GM21717 (cell line): ENCODE measurements at regions not wholly inside any gene's neighbourhood (a gene's known extent, or its start where the extent isn't known, plus 50 kb on each side); places are given as distances from the start of the nearest gene placed in this dataset.

Source experiments
- ATAC-seq: cut with Tn5 transposase; IDR thresholded peaks from one replicate; pipeline ENCODE4 v1.9.1; 2021; ENCODE audit warnings: mild to moderate bottlenecking, moderate library complexity; ENCODE audit not compliant: unreplicated experiment

DNA sequence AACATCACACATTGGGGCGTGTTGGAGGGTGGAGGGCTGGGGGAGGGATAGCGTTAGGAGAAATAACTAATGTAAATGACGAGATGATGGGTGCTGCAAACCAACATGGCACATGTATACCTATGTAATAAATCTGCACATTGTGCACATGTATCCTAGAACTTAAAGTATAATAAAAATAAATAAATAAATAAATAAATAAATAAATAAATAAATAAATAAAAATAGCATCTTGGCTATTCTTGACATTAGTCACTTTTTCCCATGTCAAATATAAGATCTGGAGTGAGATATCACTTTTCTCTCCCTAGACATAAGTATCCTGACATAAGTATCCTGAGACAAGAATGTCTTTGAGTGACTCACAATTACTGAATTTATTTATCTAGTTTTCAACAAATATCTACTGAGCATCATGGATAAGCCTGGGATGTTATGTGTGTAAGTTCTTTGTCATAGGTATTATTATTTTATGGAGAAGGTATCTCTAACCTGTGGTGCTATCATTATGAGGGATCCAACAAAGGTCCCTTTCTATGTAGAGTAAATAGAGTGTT lies 691.3 kb downstream of the SORCS1 start:
- ATAC-seq: no peak

- ATAC-seq: no peak
Observed at GRCh38 chr10:106467506-106467905, 697.0 kb downstream of the SORCS1 start.

DNA sequence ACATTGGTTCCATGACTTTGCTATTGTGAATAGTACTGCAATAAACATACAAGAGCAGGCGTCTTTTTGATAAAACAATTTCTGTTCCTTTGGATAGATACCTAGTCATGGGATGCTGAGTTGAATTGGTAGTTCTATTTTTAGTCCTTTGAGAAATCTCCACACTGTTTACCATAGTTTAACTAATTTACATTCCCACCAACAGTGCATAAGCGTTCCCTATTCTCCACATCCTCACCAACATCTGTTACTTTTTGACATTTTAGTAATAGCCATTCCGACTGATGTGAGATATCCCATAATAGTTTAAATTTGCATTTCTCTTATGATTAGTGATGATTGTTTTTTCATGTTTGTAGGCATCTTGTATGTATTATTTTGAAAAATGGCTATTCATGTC lies 707.0 kb downstream of the SORCS1 start:
- ATAC-seq: no peak

GRCh38 chr10:106454233-106454632 lies 710.3 kb downstream of the SORCS1 start:
- ATAC-seq: no peak

GRCh38 chr10:106450966-106451365 lies 713.5 kb downstream of the SORCS1 start:
- ATAC-seq: no peak

DNA sequence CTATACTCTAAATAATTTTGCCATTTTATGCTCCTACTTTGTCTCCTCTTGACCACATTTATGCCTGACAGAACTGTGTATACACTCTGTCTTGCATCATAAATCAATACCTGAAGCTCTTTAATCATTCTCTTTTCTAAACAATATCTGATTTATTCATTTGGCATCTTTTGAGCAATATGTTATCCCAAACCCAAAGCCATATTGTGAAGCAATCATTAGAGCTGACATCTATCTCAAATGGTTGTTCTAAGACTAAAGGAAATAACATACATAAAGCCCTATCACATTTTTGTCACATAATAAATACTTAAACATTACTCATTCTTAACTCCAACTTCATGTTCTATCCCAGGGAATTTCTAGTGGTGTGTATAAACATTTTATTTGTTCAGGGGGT lies 717.6 kb downstream of the SORCS1 start:
- ATAC-seq: no peak

DNA sequence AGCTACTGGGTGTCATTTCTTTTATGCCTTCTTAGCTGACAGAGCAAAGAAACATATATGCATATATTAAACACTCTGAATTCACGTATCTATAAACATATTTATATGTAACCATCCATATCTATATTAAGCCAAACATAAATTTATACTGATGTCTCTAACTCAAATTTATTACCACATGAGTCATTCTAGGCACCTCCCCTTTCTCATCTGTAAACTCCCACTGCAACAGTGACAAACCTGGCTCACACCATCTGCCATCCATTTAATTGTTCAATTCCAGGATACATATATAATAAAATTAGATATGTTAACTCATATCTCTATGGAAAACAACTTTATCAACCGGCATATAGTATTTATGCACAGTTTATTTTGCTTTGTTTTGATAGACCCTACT lies 722.3 kb downstream of the SORCS1 start:
- ATAC-seq: no peak

DNA sequence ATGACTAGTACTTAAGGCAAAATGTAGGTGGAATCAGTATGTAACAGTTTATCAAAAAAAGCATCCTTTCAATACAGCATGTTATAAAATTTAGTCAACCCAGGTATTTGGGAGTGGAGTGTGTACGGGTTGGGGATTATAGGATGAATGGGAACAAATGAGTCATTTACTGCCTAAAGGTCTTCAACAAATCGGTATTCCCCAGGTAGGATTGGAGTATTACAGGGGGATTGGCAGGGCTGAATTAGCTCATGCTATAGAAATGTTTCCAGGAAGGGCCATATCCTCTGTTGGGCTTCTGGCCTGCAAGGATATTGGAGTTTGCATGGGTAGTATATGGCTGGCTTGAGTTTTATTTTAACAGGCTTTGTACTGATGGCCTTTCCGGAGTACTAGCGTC lies 723.7 kb downstream of the SORCS1 start:
- no peak for ATAC-seq

GRCh38 chr10:106440355-106440754 lies 724.2 kb downstream of the SORCS1 start:
- ATAC-seq: no peak

DNA sequence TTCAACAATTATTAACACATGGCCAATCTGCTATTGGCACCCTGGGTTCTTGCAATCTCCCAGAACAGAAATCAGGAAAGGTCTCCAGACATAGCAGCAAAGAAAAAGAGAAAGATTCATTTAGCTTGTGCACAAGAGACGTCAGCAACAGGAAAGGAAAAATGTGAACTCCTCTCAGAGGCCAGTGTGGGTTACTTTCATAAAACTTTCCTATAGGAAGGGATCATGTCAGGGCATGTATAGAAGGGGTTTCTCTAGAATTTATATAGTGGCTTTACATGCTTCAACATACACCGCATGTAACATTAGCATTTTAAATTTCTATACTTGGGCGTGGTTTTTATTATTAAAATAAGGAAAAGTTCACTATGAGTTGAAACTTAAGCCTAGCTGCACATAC lies 725.1 kb downstream of the SORCS1 start:
- ATAC-seq: no peak

DNA sequence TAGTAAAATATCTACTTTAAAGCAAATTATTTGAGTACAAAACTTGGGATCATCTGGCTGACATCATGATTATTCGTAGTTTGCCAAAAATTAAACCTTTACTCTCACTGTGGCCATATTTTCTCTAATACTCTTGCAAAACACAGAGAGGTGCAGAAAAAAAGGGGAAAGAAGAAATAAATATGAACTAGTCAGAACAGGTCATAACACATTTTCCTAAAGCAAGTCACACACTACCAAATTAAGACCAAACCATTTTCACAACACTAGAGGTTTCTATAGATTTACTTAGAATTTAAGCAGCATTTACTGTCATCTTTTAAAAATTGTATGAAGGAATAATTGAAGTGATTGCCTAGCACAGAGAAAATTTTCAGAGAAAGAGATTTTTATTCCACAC lies 726.1 kb downstream of the SORCS1 start:
- ATAC-seq: no peak

- ATAC-seq: no peak
Observed at GRCh38 chr10:106436123-106436715, 728.3 kb downstream of the SORCS1 start.

GRCh38 chr10:106435081-106435480 lies 729.4 kb downstream of the SORCS1 start:
- ATAC-seq: no peak

DNA sequence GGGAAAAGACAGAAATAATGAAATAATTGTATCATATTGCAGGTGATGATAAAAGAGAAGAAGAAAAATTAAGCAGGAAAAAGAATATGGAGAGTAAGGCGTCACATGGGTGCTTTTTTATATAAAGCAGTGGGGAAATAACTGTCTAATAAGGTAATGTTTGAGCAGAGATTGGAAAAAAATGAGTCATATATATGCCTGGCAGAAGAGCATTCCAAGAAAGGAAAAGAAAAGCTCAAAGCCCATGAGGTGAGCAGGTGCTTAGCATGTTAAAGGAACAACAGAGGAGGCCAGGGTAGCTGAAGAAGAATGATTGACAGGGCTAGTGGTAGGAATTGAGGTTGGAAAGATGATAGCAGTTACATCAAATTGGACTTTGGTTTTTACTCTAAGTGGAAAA lies 739.5 kb downstream of the SORCS1 start:
- no peak for ATAC-seq

DNA sequence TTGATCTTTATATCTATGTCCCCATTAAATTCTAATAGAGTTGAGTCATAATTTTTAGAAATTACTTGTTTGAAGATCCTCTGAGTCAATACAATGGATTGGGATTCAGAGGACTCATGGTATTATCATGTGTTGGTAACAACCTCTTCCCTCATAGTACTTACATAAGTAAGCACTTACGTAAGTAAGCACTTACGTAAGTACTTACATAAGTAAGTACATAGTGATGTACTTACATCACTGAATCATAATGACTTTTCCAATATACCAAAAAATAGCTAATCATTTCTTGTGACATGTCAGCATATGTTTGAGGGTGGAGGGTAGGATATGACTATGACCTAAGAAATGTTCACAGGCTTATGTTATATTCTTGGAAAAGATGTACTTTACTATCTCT lies 740.5 kb downstream of the SORCS1 start:
- ATAC-seq: no peak

GRCh38 chr10:106410331-106410730 lies 754.2 kb downstream of the SORCS1 start:
- ATAC-seq: no peak

DNA sequence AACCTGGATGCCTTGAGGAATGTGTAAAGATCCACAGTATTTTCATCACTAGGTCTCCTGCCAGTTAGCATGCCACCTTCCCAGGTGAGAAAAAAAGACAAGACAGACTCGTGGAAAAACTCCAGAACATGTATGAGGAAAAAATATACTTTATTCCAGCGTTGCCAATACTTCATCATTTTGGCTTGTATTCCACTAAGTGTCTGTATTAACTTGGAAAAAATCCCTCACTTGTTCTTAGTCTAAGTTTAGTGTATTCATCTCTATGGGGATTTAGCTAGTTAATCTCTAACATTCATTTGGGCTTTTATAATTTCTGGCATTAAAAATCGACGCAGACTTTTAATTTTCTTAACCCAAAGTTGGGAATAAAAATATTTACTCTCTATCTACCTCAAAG lies 759.4 kb downstream of the SORCS1 start:
- ATAC-seq: no peak

DNA sequence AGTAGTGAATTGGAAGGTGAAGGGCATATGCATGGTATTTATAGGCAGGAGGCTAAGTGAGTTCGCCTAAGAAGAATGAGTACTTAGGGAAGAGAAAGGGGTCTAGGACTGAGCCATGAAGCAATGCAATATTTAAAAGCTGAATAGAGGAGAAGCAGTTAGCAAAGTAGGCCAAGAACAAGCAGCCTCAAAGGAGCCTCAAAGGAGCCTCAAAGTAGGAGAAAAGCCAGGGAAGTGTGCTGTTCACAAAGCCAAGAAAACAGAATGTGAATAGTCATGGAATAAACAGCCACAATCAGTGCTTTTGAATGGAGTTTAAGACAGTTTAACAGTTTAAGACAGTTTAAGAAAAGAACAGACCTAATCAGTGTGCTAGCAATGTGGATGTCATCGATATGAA lies 762.0 kb downstream of the SORCS1 start:
- no peak for ATAC-seq

GRCh38 chr10:106401967-106402366 lies 762.5 kb downstream of the SORCS1 start:
- no peak for ATAC-seq

DNA sequence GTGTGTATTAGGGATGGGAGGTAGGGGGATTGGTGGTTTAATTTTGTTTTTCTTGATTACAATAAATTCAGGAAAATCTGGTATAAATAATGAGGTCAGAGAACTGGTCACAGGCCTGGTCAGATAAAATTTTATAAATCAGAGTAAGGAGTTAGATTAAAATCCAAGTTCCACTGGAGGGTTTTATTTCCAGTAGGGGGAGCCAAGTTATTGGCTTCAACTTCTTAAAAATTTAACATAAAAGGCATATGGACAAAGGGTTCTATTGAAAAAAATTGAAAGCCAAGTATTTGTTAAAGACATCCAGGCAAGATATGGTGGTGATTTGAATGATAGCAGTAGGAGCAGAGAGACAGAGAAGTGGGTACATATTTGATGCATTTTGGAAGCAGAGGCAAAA lies 763.3 kb downstream of the SORCS1 start:
- ATAC-seq: no peak

DNA sequence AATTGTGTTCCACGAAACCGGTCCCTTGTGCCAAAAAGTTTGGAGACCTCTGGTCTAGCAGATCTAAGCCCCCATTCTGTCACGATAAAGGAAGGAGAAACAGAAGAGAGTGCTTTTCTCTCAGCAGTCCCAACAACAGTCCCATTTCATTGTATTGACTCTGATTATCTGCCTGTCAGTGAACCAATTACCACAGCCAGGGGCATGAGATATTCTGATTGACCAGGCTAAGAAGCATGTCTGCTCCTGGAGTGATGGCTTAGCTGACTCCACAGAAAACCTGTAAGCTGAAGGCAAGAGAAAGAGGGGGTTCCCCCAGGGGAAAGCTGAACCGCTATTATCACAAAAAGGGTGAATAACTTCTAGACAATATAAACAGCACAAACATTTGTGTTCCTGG lies 765.4 kb downstream of the SORCS1 start:
- ATAC-seq: no peak

GRCh38 chr10:106396192-106396591 lies 768.3 kb downstream of the SORCS1 start:
- ATAC-seq: no peak

- no peak for ATAC-seq
Observed at GRCh38 chr10:106395041-106395749, 769.3 kb downstream of the SORCS1 start.
